HEK293 (cell line): ENCODE measurements at regions not wholly inside any gene's neighbourhood (a gene's known extent, or its start where the extent isn't known, plus 50 kb on each side); places are given as distances from the start of the nearest gene placed in this dataset.

ENCODE experiments used
- GLI4 ChIP-seq: fragments of 450-650 bp; formaldehyde crosslinking; IDR thresholded peaks from 2 replicates; pipeline ENCODE4 v1.5.1; 2016; ENCODE audit warnings: missing biosample characterization, missing genetic modification characterization
- ZBTB21 ChIP-seq: fragments of 450-650 bp; formaldehyde crosslinking; IDR thresholded peaks from 2 replicates; pipeline ENCODE4 v1.5.1; 2017; ENCODE audit warnings: missing biosample characterization, missing genetic modification characterization
- ZNF214 ChIP-seq: fragments of 450-650 bp; formaldehyde crosslinking; IDR thresholded peaks from 2 replicates; pipeline ENCODE4 v1.5.1; 2017; ENCODE audit warnings: missing biosample characterization, mild to moderate bottlenecking, missing genetic modification characterization, borderline replicate concordance
- ZNF416 ChIP-seq: fragments of 450-650 bp; formaldehyde crosslinking; IDR thresholded peaks from 2 replicates; pipeline ENCODE4 v1.5.1; 2016; ENCODE audit warnings: missing biosample characterization, missing genetic modification characterization
- ZNF529 ChIP-seq: fragments of 450-650 bp; formaldehyde crosslinking; IDR thresholded peaks from 2 replicates; pipeline ENCODE4 v1.5.1; 2017; ENCODE audit warnings: missing genetic modification characterization, missing biosample characterization; ENCODE audit not compliant: insufficient replicate concordance
- ZNF530 ChIP-seq: fragments of 450-650 bp; formaldehyde crosslinking; IDR thresholded peaks from 2 replicates; pipeline ENCODE4 v1.5.1; 2016; ENCODE audit warnings: low read depth, missing biosample characterization, missing genetic modification characterization
- ZNF585B ChIP-seq: fragments of 450-650 bp; formaldehyde crosslinking; IDR thresholded peaks from 2 replicates; pipeline ENCODE4 v1.5.1; 2016; ENCODE audit warnings: missing biosample characterization, missing genetic modification characterization
- TF ChIP-seq, protein P1 (sequence below): fragments of 450-650 bp; formaldehyde crosslinking; IDR thresholded peaks from 2 replicates; pipeline ENCODE4 v1.5.1; 2016; ENCODE audit warnings: missing biosample characterization, missing genetic modification characterization
- TF ChIP-seq, protein P2 (sequence below): fragments of 450-650 bp; formaldehyde crosslinking; IDR thresholded peaks from 2 replicates; pipeline ENCODE4; 2016; ENCODE audit warnings: missing biosample characterization, missing genetic modification characterization
- TF ChIP-seq, protein P3 (sequence below): fragments of 450-650 bp; formaldehyde crosslinking; IDR thresholded peaks from 2 replicates; pipeline ENCODE4 v1.5.1; 2016; ENCODE audit warnings: missing biosample characterization, missing genetic modification characterization, borderline replicate concordance
- TF ChIP-seq, protein P4 (sequence below): fragments of 450-650 bp; formaldehyde crosslinking; IDR thresholded peaks from 2 replicates; pipeline ENCODE4 v1.5.1; 2016; ENCODE audit warnings: missing biosample characterization, missing genetic modification characterization
- TF ChIP-seq, protein P5 (sequence below): fragments of 450-650 bp; formaldehyde crosslinking; IDR thresholded peaks from 2 replicates; pipeline ENCODE4 v1.5.1; 2016; ENCODE audit warnings: missing biosample characterization, missing genetic modification characterization, low read depth

DNA sequence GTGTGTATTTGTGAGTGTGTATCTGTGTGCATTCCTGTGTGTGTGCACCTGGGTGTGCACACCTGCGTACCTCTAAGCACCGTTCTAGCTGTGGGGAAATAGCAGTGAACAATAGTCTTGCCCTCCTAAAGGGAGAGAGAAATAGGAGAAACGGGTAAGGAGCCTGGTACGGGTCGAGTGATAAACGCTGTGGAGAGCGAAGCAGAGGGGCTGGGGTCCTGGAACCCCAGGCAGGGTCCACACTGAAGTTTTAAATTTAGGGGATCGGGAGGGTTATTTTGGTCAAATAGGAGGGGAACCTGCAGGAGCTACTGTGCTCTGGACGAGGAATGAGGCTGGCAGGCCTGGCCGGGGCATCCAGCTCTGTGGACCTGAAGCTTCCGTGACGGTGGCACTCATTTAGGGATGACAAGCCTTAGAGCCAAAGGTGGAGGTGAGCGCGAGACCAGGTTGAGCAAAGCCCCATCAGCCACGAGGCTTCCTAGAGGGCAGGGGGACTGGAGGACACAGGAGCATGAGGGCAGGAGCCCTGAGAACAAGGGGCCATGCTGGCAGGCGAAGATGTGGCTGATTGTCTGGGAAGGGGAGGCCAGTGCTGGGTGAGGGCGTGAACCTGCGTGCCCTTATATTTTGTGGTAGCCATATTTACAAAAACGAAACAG, 188.0 kb downstream of the RTP5 start:
- TF ChIP-seq, protein P1, sequence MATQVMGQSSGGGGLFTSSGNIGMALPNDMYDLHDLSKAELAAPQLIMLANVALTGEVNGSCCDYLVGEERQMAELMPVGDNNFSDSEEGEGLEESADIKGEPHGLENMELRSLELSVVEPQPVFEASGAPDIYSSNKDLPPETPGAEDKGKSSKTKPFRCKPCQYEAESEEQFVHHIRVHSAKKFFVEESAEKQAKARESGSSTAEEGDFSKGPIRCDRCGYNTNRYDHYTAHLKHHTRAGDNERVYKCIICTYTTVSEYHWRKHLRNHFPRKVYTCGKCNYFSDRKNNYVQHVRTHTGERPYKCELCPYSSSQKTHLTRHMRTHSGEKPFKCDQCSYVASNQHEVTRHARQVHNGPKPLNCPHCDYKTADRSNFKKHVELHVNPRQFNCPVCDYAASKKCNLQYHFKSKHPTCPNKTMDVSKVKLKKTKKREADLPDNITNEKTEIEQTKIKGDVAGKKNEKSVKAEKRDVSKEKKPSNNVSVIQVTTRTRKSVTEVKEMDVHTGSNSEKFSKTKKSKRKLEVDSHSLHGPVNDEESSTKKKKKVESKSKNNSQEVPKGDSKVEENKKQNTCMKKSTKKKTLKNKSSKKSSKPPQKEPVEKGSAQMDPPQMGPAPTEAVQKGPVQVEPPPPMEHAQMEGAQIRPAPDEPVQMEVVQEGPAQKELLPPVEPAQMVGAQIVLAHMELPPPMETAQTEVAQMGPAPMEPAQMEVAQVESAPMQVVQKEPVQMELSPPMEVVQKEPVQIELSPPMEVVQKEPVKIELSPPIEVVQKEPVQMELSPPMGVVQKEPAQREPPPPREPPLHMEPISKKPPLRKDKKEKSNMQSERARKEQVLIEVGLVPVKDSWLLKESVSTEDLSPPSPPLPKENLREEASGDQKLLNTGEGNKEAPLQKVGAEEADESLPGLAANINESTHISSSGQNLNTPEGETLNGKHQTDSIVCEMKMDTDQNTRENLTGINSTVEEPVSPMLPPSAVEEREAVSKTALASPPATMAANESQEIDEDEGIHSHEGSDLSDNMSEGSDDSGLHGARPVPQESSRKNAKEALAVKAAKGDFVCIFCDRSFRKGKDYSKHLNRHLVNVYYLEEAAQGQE: no peak
- no peak for TF ChIP-seq ZNF530 (tag by site-specific recombination)
- TF ChIP-seq ZNF529: no peak
- TF ChIP-seq ZNF416 (tag by site-specific recombination): no peak
- no peak for TF ChIP-seq ZNF214 (tag by site-specific recombination)
- no peak for TF ChIP-seq ZNF585B (tag by site-specific recombination)
- TF ChIP-seq, protein P2, sequence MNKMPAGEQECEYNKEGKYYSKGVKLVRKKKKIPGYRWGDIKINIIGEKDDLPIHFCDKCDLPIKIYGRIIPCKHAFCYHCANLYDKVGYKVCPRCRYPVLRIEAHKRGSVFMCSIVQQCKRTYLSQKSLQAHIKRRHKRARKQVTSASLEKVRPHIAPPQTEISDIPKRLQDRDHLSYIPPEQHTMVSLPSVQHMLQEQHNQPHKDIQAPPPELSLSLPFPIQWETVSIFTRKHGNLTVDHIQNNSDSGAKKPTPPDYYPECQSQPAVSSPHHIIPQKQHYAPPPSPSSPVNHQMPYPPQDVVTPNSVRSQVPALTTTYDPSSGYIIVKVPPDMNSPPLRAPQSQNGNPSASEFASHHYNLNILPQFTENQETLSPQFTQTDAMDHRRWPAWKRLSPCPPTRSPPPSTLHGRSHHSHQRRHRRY: no peak
- TF ChIP-seq, protein P3, sequence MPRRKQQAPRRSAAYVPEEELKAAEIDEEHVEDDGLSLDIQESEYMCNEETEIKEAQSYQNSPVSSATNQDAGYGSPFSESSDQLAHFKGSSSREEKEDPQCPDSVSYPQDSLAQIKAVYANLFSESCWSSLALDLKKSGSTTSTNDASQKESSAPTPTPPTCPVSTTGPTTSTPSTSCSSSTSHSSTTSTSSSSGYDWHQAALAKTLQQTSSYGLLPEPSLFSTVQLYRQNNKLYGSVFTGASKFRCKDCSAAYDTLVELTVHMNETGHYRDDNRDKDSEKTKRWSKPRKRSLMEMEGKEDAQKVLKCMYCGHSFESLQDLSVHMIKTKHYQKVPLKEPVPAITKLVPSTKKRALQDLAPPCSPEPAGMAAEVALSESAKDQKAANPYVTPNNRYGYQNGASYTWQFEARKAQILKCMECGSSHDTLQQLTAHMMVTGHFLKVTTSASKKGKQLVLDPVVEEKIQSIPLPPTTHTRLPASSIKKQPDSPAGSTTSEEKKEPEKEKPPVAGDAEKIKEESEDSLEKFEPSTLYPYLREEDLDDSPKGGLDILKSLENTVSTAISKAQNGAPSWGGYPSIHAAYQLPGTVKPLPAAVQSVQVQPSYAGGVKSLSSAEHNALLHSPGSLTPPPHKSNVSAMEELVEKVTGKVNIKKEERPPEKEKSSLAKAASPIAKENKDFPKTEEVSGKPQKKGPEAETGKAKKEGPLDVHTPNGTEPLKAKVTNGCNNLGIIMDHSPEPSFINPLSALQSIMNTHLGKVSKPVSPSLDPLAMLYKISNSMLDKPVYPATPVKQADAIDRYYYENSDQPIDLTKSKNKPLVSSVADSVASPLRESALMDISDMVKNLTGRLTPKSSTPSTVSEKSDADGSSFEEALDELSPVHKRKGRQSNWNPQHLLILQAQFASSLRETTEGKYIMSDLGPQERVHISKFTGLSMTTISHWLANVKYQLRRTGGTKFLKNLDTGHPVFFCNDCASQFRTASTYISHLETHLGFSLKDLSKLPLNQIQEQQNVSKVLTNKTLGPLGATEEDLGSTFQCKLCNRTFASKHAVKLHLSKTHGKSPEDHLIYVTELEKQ (tag by site-specific recombination): no peak
- TF ChIP-seq, protein P4, sequence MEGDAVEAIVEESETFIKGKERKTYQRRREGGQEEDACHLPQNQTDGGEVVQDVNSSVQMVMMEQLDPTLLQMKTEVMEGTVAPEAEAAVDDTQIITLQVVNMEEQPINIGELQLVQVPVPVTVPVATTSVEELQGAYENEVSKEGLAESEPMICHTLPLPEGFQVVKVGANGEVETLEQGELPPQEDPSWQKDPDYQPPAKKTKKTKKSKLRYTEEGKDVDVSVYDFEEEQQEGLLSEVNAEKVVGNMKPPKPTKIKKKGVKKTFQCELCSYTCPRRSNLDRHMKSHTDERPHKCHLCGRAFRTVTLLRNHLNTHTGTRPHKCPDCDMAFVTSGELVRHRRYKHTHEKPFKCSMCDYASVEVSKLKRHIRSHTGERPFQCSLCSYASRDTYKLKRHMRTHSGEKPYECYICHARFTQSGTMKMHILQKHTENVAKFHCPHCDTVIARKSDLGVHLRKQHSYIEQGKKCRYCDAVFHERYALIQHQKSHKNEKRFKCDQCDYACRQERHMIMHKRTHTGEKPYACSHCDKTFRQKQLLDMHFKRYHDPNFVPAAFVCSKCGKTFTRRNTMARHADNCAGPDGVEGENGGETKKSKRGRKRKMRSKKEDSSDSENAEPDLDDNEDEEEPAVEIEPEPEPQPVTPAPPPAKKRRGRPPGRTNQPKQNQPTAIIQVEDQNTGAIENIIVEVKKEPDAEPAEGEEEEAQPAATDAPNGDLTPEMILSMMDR: no peak
- TF ChIP-seq ZBTB21 (tag by site-specific recombination): no peak
- TF ChIP-seq, protein P5, sequence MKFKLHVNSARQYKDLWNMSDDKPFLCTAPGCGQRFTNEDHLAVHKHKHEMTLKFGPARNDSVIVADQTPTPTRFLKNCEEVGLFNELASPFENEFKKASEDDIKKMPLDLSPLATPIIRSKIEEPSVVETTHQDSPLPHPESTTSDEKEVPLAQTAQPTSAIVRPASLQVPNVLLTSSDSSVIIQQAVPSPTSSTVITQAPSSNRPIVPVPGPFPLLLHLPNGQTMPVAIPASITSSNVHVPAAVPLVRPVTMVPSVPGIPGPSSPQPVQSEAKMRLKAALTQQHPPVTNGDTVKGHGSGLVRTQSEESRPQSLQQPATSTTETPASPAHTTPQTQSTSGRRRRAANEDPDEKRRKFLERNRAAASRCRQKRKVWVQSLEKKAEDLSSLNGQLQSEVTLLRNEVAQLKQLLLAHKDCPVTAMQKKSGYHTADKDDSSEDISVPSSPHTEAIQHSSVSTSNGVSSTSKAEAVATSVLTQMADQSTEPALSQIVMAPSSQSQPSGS (tag by site-specific recombination): no peak
- no peak for TF ChIP-seq GLI4 (tag by site-specific recombination)
